HepG2 (cell line): ENCODE measurements at regions not wholly inside any gene's neighbourhood (a gene's known extent, or its start where the extent isn't known, plus 50 kb on each side); places are given as distances from the start of the nearest gene placed in this dataset.

ENCODE experiments used
- ATAC-seq: fragments of 200-7000 bp; cut with Tn5 transposase; 3 replicates; pipeline ENCODE4 v1.9.1; 2020; ENCODE audit warnings: mild to moderate bottlenecking, moderate library complexity
- BruUV-seq: library from RNA; stranded (reverse); fragments of 400-500 nt; replicated peaks from 2 replicates; lab custom pipeline; 2021; lab: Mats Ljungman, UMichigan
- CTCF ChIA-PET: fragments of 300-600 bp; formaldehyde crosslinking; extraction: SDS; loops from one replicate; lab custom pipeline; 2021; ENCODE audit warnings: low total read pairs, inconsistent platforms, low intra/inter-chr PET ratio; lab: Yijun Ruan, JAX
- POLR2A ChIA-PET: fragments of 350-600 bp; sonication (Branson Sonifier 250); formaldehyde crosslinking; loops from one replicate; lab custom pipeline; 2020; ENCODE audit warnings: antibody characterized with exemption, inconsistent platforms; lab: Yijun Ruan, JAX
- DNase-seq: peaks from one replicate; pipeline ENCODE4 v3.0.0-alpha.2; 2015; ENCODE audit warnings: low spot score
- FAIRE-seq: peaks from 3 replicates; lab custom pipeline; 2011; peaks lifted over from hg19 to GRCh38; lab: Jason Lieb, UNC
- H2AFZ ChIP-seq: one replicate; pipeline ENCODE4 v1.6.1; 2011; ENCODE audit warnings: low read length, inconsistent platforms
- H3K27ac ChIP-seq: fragments of 300-600 bp; 3 replicates; pipeline ENCODE4 v1.8.0; 2011; ENCODE audit warnings: mixed run types, mild to moderate bottlenecking, mixed read lengths, low read length, inconsistent platforms; ENCODE audit not compliant: insufficient read depth; ENCODE audit errors: extremely low read length
- H3K27me3 ChIP-seq, 2 experiments: fragments of 200-600 bp in 1 of 2; 2 replicates in 1 of 2; 3 replicates in 1 of 2; pipeline versions ENCODE4 v1.6.0 to v1.8.0; 2011; ENCODE audit warnings: low read length in 2 of 2, mild to moderate bottlenecking in 2 of 2, moderate library complexity in 2 of 2, inconsistent platforms in 1 of 2; ENCODE audit not compliant: insufficient read depth in 2 of 2, control insufficient read depth in 1 of 2
- H3K36me3 ChIP-seq, 2 experiments: fragments of 200-600 bp in 1 of 2; replicated peaks in 1 of 2; 2 replicates in 1 of 2; 3 replicates in 1 of 2; pipeline versions ENCODE4 v1.5.1 to v1.8.0; 2011; ENCODE audit warnings: low read length in 2 of 2, inconsistent platforms in 1 of 2; ENCODE audit not compliant: insufficient read depth in 2 of 2, control insufficient read depth in 1 of 2
- H3K4me1 ChIP-seq: 2 replicates; pipeline ENCODE4 v1.5.1; 2012; ENCODE audit warnings: low read length, inconsistent platforms; ENCODE audit not compliant: insufficient read depth
- H3K4me2 ChIP-seq: 2 replicates; pipeline ENCODE4 v1.6.0; 2011; ENCODE audit warnings: low read depth, low read length, inconsistent platforms
- H3K4me3 ChIP-seq, 3 experiments: fragments of 200-600 bp in 1 of 3; sonication (generic), shearing (Covaris generic) in 1 of 3; replicated peaks in 1 of 3; 2 replicates each; pipeline ENCODE4 v1.5.1; 2011 to 2016; ENCODE audit warnings: low read length in 3 of 3, inconsistent platforms in 2 of 3, low read depth in 2 of 3, mild to moderate bottlenecking in 2 of 3, control low read depth in 1 of 3, mixed read lengths in 1 of 3; ENCODE audit not compliant: insufficient read depth in 1 of 3
- H3K79me2 ChIP-seq: one replicate; pipeline ENCODE4 v1.6.1; 2011; ENCODE audit warnings: low read length, inconsistent platforms; ENCODE audit not compliant: insufficient read depth
- H3K9ac ChIP-seq: 2 replicates; pipeline ENCODE4 v1.6.0; 2011; ENCODE audit warnings: mild to moderate bottlenecking, low read depth, low read length, inconsistent platforms; ENCODE audit not compliant: insufficient read depth
- H3K9me3 ChIP-seq: 2 replicates; pipeline ENCODE4 v1.5.1; 2012; ENCODE audit warnings: mild to moderate bottlenecking, low read length
- H4K20me1 ChIP-seq: 2 replicates; pipeline ENCODE4 v1.6.0; 2011; ENCODE audit warnings: inconsistent platforms, mild to moderate bottlenecking, low read length, moderate library complexity; ENCODE audit not compliant: insufficient read depth
- MAFK ChIP-seq, 2 experiments: IDR thresholded peaks in 1 of 2; conservative IDR thresholded peaks in 1 of 2; 2 replicates each; pipeline ENCODE4 v1.6.1; 2011; ENCODE audit warnings: improper control_type of control experiment in 2 of 2, low read length in 2 of 2
- MED8 ChIP-seq: sonication (generic); formaldehyde crosslinking; IDR thresholded peaks from 2 replicates; pipeline ENCODE4 v1.8.1; 2023; ENCODE audit warnings: mild to moderate bottlenecking, missing genetic modification reagents; ENCODE audit not compliant: insufficient replicate concordance
- RXRA ChIP-seq: sonication (generic); formaldehyde crosslinking; IDR thresholded peaks from 2 replicates; pipeline ENCODE4 v1.5.1; 2020; ENCODE audit warnings: missing genetic modification reagents
- ZC3H4 ChIP-seq: sonication (generic); formaldehyde crosslinking; IDR thresholded peaks from 2 replicates; pipeline ENCODE4 v1.4.0; 2020; ENCODE audit warnings: missing genetic modification reagents, borderline replicate concordance
- ZNF17 ChIP-seq: sonication (generic); formaldehyde crosslinking; IDR thresholded peaks from 2 replicates; pipeline ENCODE4 v1.5.0; 2020; ENCODE audit warnings: mild to moderate bottlenecking, missing genetic modification reagents
- WGBS: methylation state at CpG from one replicate; pipeline ENCODE4 v1.1.6; 2017; ENCODE audit warnings: low lambda C conversion rate; 5-methylcytosine and 5-hydroxymethylcytosine counted together
- in situ Hi-C: cut with HindIII; loops from 2 replicates; pipeline ENCODE4 v1.10.0; 2017; ENCODE audit warnings: low pct_unique_long_range_greater_than_20kb; ENCODE audit not compliant: extremely low pct_ligation_motif_present
- intact Hi-C: fragments of 100-400 bp; cut with micrococcal nuclease; formaldehyde crosslinking; loops from one replicate; pipeline ENCODE4 v1.10.0; 2022; ENCODE audit not compliant: unreplicated experiment
- TF ChIP-seq, protein P1 (sequence below): sonication (generic); formaldehyde crosslinking; IDR thresholded peaks from 2 replicates; pipeline ENCODE4 v1.4.0; 2020; ENCODE audit warnings: low read depth, mild to moderate bottlenecking, missing genetic modification reagents
- TF ChIP-seq, protein P2 (sequence below): IDR thresholded peaks from 2 replicates; pipeline ENCODE4 v1.6.1; 2016; ENCODE audit warnings: missing biosample characterization, missing genetic modification reagents, low read depth

GRCh38 chr9:22210936-22211335, 201.8 kb upstream of the CDKN2B start:
- no peak for ATAC-seq
- POLR2A ChIA-PET: interaction anchor here (1.2 kb wide), 1 partner anchor 52 kb away, joined by 9 read pairs; no protein-coding TSS in a partner anchor
- in situ Hi-C loops: no loop called here
- BruUV-seq: no TSS peak
- Histone ChIP-seq H3K27me3 (no peaks in the 10 kb centered on the region), H3K4me1 (peaks cover 9% of the 10 kb centered on the region), H3K27ac (no peak overlapping the region), H3K79me2 (no peaks in the 10 kb centered on the region), H3K9me3 (no peaks in the 10 kb centered on the region), H3K9ac (no peak overlapping the region), H4K20me1 (no peaks in the 10 kb centered on the region), H2AFZ (no peak overlapping the region), H3K4me2 (no peak overlapping the region), H3K36me3 (no peaks in the 10 kb centered on the region), H3K4me3 (no peak overlapping the region)
- TF ChIP-seq RXRA (CRISPR knock-in tag): no peak
- TF ChIP-seq ZC3H4: no peak
- TF ChIP-seq, protein P1, sequence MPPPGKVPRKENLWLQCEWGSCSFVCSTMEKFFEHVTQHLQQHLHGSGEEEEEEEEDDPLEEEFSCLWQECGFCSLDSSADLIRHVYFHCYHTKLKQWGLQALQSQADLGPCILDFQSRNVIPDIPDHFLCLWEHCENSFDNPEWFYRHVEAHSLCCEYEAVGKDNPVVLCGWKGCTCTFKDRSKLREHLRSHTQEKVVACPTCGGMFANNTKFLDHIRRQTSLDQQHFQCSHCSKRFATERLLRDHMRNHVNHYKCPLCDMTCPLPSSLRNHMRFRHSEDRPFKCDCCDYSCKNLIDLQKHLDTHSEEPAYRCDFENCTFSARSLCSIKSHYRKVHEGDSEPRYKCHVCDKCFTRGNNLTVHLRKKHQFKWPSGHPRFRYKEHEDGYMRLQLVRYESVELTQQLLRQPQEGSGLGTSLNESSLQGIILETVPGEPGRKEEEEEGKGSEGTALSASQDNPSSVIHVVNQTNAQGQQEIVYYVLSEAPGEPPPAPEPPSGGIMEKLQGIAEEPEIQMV: no peak
- TF ChIP-seq MED8: no peak
- no peak for DNase-seq
- CTCF ChIA-PET: no interaction called here
- no peak for FAIRE-seq
- WGBS: 38% methylated on average over 2 of the region's 2 CpGs
- intact Hi-C loops: no loop called here

DNA sequence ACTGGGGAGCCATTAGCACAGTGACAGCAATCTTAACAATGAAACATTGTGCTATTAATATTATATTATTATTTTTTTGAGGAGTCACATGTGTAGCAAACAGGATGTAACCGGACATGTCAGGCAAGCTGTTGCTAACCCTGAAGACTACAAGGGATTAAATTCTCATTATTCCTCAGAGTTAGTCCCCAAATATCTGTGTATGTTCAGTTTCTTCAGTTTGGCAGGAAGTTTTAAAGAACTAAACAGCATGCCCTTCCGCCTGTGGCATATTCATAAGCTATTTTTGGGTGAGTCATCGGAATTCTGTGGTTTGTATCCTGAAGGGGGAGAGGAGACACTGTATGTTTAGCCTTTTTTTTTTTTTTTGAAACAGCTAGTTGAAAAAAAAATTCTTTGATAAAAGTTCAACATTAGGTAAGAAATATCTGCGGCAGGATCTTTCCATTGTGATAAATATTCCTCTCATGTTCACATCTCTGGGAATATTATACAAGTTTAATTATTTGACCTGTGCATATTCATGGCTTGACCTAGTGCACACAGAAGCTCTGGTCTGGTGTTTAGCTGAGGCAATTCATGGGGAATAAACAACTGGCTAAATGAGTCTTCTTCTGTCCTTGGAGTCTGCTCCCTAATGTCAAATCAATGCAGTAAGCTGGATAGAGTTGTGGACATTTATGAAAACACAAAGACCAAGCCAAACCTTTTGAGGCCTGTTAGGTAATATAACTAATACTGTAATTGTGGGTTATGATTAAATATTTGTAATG, 202.7 kb upstream of the CDKN2B start:
- no peaks in the 10 kb centered on the region for H3K27me3 ChIP-seq
- H3K9ac ChIP-seq: no peak overlapping the region
- no peak for FAIRE-seq
- H3K9me3 ChIP-seq: no peaks in the 10 kb centered on the region
- in situ Hi-C loops (no loop called here), intact Hi-C loops (no loop called here)
- peak; percentile 70 for DNase-seq
- no peaks in the 10 kb centered on the region for H3K79me2 ChIP-seq
- H3K36me3 ChIP-seq: no peaks in the 10 kb centered on the region
- no peak overlapping the region for H3K4me3 ChIP-seq
- ChIA-PET CTCF (no interaction called here), POLR2A (interaction anchor here (1.0 to 1.2 kb wide), 4 partner anchors 27 to 203 kb away, joined by 3 to 9 read pairs (median 5); no protein-coding TSS in a partner anchor)
- WGBS: 2% methylated on average over 4 of the region's 4 CpGs
- H4K20me1 ChIP-seq: no peaks in the 10 kb centered on the region
- BruUV-seq: no TSS peak
- H3K4me2 ChIP-seq: no peak overlapping the region
- ATAC-seq: peak; percentile 83
- peaks cover 9% of the 10 kb centered on the region for H3K4me1 ChIP-seq
- no peak overlapping the region for H3K27ac ChIP-seq
- no peak overlapping the region for H2AFZ ChIP-seq
- TF ChIP-seq ZNF17 (CRISPR knock-in tag) (no peak), MAFK (conservative IDR thresholded peaks at IDR 0.05 in 1 of 2, IDR thresholded peaks at IDR 0.05 in 1 of 2; ENCODE audit: low read length in 2 of 2) (0 out of 4 replicates have a peak, but pooled peaks of 1 of the 2 experiments have one; percentile 12)
- TF ChIP-seq, protein P2, sequence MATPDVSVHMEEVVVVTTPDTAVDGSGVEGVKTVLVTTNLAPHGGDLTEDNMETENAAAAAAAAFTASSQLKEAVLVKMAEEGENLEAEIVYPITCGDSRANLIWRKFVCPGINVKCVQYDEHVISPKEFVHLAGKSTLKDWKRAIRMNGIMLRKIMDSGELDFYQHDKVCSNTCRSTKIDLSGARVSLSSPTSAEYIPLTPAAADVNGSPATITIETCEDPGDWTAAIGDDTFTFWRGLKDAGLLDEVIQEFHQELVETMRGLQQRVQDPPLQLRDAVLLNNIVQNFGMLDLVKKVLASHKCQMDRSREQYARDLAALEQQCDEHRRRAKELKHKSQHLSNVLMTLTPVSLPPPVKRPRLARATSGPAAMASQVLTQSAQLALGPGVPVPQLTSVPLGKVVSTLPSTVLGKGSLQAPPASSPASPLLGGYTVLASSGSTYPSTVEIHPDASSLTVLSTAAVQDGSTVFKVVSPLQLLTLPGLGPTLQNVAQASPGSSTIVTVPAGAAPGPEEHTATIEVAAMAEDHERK (CRISPR knock-in tag): no peak
